GM21515 (cell line): ENCODE measurements at regions not wholly inside any gene's neighbourhood (a gene's known extent, or its start where the extent isn't known, plus 50 kb on each side); places are given as distances from the start of the nearest gene placed in this dataset.

Experiments used
- ATAC-seq: cut with Tn5 transposase; IDR thresholded peaks from one replicate; pipeline ENCODE4 v1.9.1; 2021; ENCODE audit not compliant: unreplicated experiment

- ATAC-seq = no peak
These were observed 287.1 kb downstream of the TENT4A start for GRCh38 chr5:7000310-7000709.

DNA sequence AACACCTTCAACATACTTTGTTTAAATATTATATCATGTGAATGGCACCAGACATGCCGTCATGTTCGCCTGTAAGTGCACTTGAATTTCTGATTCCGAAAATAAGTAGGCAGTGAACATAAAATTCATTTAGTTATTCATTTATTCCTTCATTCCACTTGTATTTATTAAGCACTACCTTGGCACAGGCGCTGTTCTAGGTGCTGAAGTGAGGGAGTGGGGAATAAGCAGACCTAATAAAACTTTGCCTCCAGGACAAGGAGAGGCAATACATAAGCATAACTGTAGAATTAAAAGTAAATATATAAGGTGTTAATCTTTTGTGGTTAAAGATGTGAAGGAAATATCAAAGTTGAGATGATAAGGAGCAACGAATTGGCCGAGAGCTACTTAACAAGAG is 297.4 kb downstream of the TENT4A start:
- no peak for ATAC-seq

GRCh38 chr5:7012057-7012456 is 298.8 kb downstream of the TENT4A start:
- ATAC-seq = no peak

- no peak for ATAC-seq
These were observed 301.4 kb downstream of the TENT4A start for GRCh38 chr5:7014611-7015010.

DNA sequence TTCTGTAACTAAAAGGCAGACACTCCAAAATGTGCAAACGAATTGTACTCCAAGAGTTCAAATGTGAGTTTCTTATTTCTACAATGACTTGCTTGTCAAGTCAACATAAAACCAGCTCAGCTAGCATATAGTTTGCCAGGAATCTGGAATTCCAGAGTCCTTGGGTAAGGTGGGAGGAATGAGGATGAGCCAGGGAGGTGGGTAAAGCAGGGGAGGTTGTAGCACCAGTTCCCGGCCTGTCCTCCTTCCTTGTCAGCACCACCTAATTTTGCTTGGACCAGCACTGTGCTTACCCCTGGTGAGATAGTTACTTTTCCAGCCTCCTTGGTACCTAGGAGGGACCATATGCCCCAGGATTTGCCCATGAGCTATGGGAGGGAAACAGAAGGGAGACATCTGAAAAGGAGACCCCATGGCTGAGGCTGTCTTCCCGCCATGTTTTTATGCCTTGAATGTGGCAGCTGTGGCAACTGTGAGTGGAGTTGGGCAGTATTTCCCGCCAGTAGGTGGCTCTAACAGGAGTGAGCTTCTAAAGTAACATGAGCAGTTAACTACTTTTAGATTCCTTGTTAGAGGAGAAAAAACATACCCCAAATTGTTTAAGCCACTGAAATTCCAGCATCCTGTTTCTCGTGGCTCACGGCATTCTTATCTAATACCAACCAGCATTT is 302.5 kb downstream of the TENT4A start:
- ATAC-seq = no peak

DNA sequence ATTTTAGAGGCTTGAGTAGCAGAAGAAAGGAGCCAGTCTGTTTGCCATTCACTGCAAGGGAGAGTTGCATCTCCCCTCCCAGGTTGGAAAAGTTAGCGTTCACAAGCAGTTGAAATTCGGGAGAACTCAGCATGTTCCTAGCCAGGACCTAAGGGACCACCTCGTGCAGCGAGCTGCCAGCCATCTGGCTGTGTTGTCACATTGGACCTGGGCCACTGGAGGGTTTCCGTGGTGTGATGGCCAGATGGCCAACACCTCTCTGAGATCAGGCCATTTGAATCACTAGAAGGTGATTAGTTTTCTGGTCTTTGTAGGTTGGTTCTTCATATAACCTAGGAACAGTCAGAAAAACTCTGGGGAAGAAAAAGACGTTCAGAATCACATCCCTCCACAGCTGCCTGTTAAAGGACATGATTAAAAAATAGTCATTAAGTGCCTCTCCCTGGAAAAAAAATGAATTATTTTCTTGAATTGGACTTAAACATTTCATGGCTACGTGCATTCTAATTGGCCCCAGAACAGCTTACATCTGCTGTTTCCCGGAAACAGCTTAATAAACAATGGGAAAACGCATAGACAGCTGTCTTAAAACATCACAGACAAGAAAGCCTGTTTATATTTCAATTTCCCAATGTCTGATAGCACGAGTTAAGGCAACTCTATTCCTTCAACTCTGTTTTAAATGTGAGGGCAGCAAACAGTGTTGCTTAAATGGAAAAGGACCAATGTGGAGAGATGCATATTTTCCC is 303.9 kb downstream of the TENT4A start:
- no peak for ATAC-seq

DNA sequence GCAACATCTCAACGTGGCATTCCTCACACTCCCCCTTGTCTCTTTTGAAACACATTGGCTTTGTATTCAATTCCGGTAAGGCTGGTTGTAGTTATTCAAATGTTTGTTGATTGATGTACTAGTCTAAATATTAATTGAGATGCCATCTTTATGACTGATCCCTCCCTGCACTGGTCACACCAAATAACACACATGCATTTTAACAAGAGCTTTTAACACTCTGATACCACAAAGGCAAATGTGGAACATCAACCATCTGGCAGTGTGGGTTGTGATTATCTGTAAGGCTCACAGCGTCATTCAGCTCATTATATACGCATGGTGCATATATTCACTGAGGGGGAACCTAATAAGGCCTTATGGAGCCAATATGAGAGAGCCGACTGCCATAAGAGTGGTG is 305.0 kb downstream of the TENT4A start:
- no peak for ATAC-seq

DNA sequence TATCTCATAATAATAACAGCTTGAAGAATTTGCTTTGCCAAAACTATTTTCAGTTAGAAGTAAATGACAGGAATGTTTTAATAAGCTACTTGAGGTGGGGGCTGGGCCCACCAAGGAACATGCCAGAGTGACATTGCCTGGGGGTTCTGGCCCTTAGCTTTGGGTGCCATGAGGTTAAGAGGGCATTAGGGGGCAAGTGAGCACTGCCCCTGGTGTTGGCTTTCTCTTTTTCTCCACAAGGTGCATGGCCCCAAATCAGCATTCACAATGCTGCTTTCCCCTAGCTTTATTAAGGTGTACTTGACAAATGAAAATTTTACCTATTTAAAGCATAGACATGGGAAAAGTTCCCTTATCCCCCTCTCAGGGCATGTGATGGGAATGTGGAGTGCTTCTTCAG is 305.4 kb downstream of the TENT4A start:
- ATAC-seq = no peak

GRCh38 chr5:7036192-7036835 is 323.1 kb downstream of the TENT4A start:
- no peak for ATAC-seq

GRCh38 chr5:7039074-7039473 is 325.8 kb downstream of the TENT4A start:
- no peak for ATAC-seq

GRCh38 chr5:7040111-7040510 is 326.9 kb downstream of the TENT4A start:
- ATAC-seq = no peak

DNA sequence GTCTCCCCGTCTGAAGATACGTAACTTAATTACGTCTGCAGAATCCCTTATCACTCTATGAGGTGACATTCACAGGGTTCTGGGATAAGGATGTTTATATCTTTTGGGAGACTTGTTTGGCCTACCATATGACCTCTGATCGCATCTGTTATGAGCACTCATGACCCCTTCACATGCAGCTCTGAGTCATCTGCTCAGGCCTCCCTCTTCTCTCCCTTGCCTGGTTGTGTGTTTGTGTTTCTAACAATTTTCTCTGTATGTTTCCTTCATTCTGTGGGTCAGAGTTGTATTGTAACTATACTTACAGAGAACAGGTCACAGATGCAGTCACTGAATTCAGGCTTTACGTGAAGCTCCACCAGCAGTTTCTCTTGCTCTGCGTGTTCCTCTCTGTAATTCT is 330.6 kb downstream of the TENT4A start:
- no peak for ATAC-seq

GRCh38 chr5:7047511-7048261 is 334.5 kb downstream of the TENT4A start:
- ATAC-seq = no peak

DNA sequence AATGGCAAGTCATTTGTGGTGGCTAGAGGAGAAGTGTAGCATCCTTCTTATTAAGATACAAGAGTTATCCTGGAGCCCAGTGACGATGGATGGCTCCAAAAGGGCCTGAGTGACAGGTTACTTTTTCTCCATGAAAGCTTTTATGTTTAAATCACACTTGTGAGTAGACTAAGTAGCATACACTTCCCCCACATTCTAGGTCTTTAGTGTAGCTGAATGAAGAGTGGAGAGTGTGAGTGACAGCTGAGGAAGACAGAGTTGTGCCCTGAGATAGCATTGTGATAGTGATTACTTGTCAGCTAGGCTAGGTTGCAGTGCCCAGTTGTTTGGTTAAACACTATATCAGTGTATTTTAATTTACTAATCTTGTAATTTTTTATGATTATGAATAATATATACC is 337.8 kb downstream of the TENT4A start:
- no peak for ATAC-seq

DNA sequence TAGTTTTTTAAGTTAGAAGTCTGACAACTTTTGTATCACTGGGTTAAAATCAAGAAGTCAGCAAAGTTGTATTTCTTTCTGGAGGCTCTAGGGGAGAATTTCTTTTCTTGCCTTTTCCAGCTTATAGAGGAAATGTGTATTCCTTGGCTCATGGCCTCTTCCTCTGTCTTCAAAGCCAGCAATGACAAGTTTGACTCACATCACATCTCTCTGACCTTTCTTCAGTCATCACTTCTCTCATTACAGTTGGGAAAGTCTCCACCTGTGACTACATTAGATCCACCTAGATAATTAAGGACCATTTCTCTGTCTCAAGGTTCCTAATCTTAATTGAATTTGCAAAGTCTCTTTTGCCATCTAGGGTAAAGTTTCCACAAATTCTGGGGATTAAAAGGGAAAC is 339.9 kb downstream of the TENT4A start:
- ATAC-seq = no peak

DNA sequence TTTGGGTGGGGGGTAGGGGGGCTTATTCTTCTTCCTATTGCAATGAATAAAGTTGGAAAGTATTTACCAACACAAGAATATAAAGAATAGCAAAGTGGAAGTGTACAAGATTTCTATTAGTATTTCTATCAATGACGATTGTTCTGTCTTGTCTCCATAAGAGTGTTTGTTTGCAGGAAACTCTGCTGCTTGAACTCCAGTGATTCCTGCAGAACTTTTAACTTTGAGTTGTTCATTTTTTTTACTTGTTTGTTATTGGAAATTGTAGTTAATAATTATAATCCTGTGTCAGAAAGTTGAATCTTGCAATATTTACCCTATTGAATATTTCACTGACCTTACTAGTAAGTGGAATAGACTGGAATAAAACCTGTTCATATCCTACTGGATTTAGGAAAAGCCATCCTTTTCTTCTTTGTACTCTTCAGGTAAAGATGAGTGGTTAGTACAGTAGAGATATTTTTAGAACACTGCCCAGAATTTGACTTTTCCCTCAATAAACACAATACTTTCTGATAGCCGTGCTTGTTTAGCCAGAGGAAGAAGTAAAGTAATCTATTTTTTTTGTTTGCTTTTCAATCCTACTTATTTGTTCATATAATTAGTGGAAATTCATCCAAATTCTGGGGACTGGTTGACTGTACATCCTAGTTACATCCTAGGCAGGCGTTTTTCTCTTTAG is 340.4 kb downstream of the TENT4A start:
- no peak for ATAC-seq

DNA sequence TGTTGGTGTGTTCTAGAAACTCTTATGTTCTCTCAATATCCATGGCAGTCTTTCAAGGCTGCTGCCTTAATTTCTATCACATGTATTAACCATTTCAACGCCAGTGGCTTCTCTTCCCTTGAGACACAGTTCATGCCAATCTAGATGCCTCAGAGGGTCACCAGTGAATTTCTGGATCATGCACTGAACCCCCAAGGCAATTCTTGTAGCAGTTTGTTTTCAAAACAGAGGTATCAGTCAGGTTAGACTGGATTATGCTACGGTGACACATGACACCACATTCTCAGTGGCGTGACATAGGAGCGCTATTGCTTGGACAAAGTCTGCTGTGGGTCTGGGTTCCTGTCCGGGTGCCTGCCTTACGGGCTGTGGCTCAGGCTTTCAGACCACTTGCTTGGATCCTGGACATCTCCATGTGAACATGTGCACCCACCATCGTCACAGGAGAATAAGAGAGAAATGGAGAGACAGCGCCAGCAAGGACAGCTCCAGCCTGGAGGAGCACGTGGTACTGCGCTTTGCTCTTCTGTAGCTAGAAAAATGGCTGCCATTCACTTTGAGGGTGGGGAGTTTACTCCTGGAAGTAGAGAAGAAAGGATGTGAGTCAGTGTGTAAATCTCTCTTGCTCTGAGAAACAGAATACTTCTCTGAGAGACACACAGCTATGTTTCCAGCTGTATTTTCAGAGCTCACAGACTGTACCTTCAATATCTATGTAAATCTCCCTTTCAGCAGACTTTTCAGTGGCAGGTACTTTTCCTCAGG is 329.3 kb upstream of the ADCY2 start:
- ATAC-seq = no peak

DNA sequence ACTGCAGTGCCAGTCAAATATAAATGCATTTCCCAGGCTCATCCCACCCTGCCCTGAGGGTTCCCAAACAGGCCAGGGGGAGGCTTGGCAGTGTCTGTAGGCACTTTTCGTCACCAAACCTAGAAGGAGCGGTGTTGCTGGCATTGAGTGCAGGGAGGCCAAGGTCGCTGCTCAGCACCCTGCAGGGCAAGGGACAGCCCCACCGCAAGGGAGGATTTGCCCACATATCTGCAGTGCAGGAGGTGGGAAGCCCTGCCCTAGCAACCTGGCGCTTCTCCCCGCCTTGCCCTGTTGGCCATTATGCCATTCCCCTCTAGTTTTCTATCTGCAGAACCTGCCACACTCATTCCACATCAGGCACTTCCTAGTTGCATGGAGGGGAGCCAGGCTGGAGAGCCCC is 327.8 kb upstream of the ADCY2 start:
- ATAC-seq = no peak

DNA sequence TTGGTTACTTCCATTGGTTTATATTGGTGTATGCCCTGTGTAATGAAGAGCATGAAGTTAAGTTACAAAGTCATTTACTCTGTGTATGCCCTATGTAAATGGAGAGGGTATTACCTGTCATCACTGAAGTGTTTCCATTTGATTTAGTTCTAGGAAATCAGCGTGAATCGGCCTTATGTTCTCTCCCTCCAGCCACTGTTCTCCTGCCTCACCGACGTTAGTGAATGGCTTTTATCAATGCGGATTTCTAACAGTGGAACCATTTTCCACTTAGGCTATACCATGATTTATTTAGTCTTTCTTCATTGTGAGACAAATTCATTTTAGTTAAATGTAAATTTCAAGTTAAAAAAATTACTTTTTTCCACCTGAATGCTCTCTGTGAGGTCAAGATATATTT is 327.0 kb upstream of the ADCY2 start:
- ATAC-seq = no peak

DNA sequence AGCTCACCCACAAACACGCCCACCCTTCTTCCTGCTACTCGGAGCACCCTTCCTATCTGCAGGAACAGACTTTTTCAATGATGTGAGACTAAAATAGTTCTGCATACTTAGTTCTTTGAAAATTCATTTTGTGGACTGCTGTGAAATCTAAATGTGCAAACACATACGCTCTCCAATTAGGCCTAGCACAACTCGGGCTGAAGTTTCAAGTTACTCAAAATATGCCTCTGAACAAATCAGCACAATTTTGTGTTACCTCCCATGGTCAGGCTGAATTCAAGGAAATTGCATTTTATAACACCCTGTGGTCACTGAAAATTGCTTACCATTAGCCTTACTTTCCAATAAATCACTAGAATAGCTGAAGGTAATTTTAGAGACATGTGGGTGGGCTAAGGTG is 323.8 kb upstream of the ADCY2 start:
- ATAC-seq = no peak
